Bronchial epithelial cell (primary cell): ENCODE measurements at regions not wholly inside any gene's neighbourhood (a gene's known extent, or its start where the extent isn't known, plus 50 kb on each side); places are given as distances from the start of the nearest gene placed in this dataset.

ENCODE experiments used
- DNase-seq: peaks from one replicate; pipeline ENCODE4 v3.0.0-alpha.2; 2010; ENCODE audit warnings: low read depth
- FAIRE-seq: peaks from 2 replicates; lab custom pipeline; 2011; peaks lifted over from hg19 to GRCh38; lab: Jason Lieb, UNC
- H3K27me3 ChIP-seq: 2 replicates; pipeline ENCODE4 v1.5.1; 2011; ENCODE audit warnings: low read length; ENCODE audit not compliant: control insufficient read depth, insufficient read depth
- H3K36me3 ChIP-seq: 2 replicates; pipeline ENCODE4 v1.5.1; 2011; ENCODE audit warnings: low read length; ENCODE audit not compliant: control insufficient read depth, insufficient read depth
- H3K4me3 ChIP-seq: 2 replicates; pipeline ENCODE4 v1.5.1; 2011; ENCODE audit warnings: mild to moderate bottlenecking, low read depth, low read length, control low read depth
- CTCF ChIP-seq: IDR thresholded peaks from 2 replicates; pipeline ENCODE4 v1.5.1; 2011; ENCODE audit warnings: mild to moderate bottlenecking, moderate library complexity, low read length, control low read depth, inconsistent platforms; ENCODE audit not compliant: insufficient read depth, severe bottlenecking

- DNase-seq (no peak), FAIRE-seq (peak; percentile 84)
- TF ChIP-seq CTCF: no peak
- Histone ChIP-seq H3K36me3 (no peaks in the 10 kb centered on the region), H3K27me3 (peaks cover 3% of the 10 kb centered on the region), H3K4me3 (no peak overlapping the region)
These were observed 141.3 kb downstream of the TLE3 start for GRCh38 chr15:69956417-69956816.

GRCh38 chr15:69957175-69957574 lies 140.5 kb downstream of the TLE3 start:
- no peak overlapping the region for H3K4me3 ChIP-seq
- no peaks in the 10 kb centered on the region for H3K36me3 ChIP-seq
- FAIRE-seq (no peak), DNase-seq (no peak)
- H3K27me3 ChIP-seq: peaks cover 3% of the 10 kb centered on the region
- no peak for TF ChIP-seq CTCF

GRCh38 chr15:69958496-69959084 lies 139.1 kb downstream of the TLE3 start:
- Histone ChIP-seq H3K27me3 (peaks cover 3% of the 10 kb centered on the region), H3K36me3 (no peaks in the 10 kb centered on the region), H3K4me3 (no peak overlapping the region)
- no peak for TF ChIP-seq CTCF
- FAIRE-seq (no peak), DNase-seq (no peak)

GRCh38 chr15:69962561-69962960 lies 135.2 kb downstream of the TLE3 start:
- Histone ChIP-seq H3K27me3 (no peaks in the 10 kb centered on the region), H3K4me3 (no peak overlapping the region), H3K36me3 (no peaks in the 10 kb centered on the region)
- no peak for TF ChIP-seq CTCF
- FAIRE-seq (no peak), DNase-seq (no peak)

- Histone ChIP-seq H3K36me3 (no peaks in the 10 kb centered on the region), H3K27me3 (no peaks in the 10 kb centered on the region), H3K4me3 (no peak overlapping the region)
- no peak for TF ChIP-seq CTCF
- FAIRE-seq (no peak), DNase-seq (no peak)
These were observed 134.3 kb downstream of the TLE3 start for GRCh38 chr15:69963385-69963784.

GRCh38 chr15:69971771-69972170 lies 125.9 kb downstream of the TLE3 start:
- Histone ChIP-seq H3K36me3 (no peaks in the 10 kb centered on the region), H3K27me3 (peaks cover 4% of the 10 kb centered on the region), H3K4me3 (no peak overlapping the region)
- DNase-seq (no peak), FAIRE-seq (no peak)
- TF ChIP-seq CTCF: no peak
